ENCODE measurements at regions not wholly inside any gene's neighbourhood (a gene's known extent, or its start where the extent isn't known, plus 50 kb on each side); places are given as distances from the start of the nearest gene placed in this dataset.

GRCh38 chr13:39952249-39953233 is 297.1 kb downstream of the COG6 start:
- TF ChIP-seq EZH2 (IDR thresholded peaks at IDR 0.05; ENCODE audit: low read length): no peak
- TF ChIP-seq, protein P1, sequence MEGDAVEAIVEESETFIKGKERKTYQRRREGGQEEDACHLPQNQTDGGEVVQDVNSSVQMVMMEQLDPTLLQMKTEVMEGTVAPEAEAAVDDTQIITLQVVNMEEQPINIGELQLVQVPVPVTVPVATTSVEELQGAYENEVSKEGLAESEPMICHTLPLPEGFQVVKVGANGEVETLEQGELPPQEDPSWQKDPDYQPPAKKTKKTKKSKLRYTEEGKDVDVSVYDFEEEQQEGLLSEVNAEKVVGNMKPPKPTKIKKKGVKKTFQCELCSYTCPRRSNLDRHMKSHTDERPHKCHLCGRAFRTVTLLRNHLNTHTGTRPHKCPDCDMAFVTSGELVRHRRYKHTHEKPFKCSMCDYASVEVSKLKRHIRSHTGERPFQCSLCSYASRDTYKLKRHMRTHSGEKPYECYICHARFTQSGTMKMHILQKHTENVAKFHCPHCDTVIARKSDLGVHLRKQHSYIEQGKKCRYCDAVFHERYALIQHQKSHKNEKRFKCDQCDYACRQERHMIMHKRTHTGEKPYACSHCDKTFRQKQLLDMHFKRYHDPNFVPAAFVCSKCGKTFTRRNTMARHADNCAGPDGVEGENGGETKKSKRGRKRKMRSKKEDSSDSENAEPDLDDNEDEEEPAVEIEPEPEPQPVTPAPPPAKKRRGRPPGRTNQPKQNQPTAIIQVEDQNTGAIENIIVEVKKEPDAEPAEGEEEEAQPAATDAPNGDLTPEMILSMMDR (optimal IDR thresholded peaks at IDR 0.05 in 1 of 3, IDR thresholded peaks at IDR 0.05 in 1 of 3, conservative IDR thresholded peaks at IDR 0.05 in 1 of 3; ENCODE audit: extremely low read depth in 1 of 3, insufficient read depth in 2 of 3, low read length in 3 of 3): no peak
- no peaks in the 10 kb centered on the region for H3K79me2 ChIP-seq (ENCODE audit: control insufficient read depth, insufficient read depth, low read length)
- dilution Hi-C loops (cut with MboI; ENCODE audit: extremely low pct_ligation_motif_present, low sequenced_read_pairs): no loop called here
- no peak overlapping the region for H3K9ac ChIP-seq (ENCODE audit: control insufficient read depth, extremely low read depth, insufficient read depth, low read length)
- H3K9me3 ChIP-seq (ENCODE audit: control insufficient read depth, low read depth, low read length): no peaks in the 10 kb centered on the region
- no peak overlapping the region for H3K27ac ChIP-seq (ENCODE audit: control insufficient read depth, insufficient read depth, low read length)
- no peak for DNase-seq (ENCODE audit: low read depth, low spot score)
- no peak for FAIRE-seq
- H3K9me1 ChIP-seq (ENCODE audit: control insufficient read depth, extremely low read depth, insufficient read depth, low read length): no peaks in the 10 kb centered on the region
- H2AFZ ChIP-seq (ENCODE audit: control insufficient read depth, low read length): no peak overlapping the region
- H3K4me2 ChIP-seq (ENCODE audit: control insufficient read depth, extremely low read depth, insufficient read depth, low read depth, low read length): no peak overlapping the region
- H3K4me1 ChIP-seq (ENCODE audit: control insufficient read depth, extremely low read depth, insufficient read depth, low read length): no peaks in the 10 kb centered on the region
- H4K20me1 ChIP-seq (ENCODE audit: control insufficient read depth, extremely low read depth, insufficient read depth, low read length): no peaks in the 10 kb centered on the region
- no peak overlapping the region for H3K4me3 ChIP-seq (ENCODE audit: control insufficient read depth in 2 of 3, extremely low read depth in 1 of 3, insufficient read depth in 2 of 3, low read depth in 1 of 3, low read length in 3 of 3)
- H3K27me3 ChIP-seq (ENCODE audit: control insufficient read depth, extremely low read depth, insufficient read depth, low read length): no peaks in the 10 kb centered on the region
- H3K36me3 ChIP-seq (ENCODE audit: control insufficient read depth in 2 of 2, extremely low read depth in 1 of 2, insufficient read depth in 2 of 2, low read length in 2 of 2): no peaks in the 10 kb centered on the region

DNA sequence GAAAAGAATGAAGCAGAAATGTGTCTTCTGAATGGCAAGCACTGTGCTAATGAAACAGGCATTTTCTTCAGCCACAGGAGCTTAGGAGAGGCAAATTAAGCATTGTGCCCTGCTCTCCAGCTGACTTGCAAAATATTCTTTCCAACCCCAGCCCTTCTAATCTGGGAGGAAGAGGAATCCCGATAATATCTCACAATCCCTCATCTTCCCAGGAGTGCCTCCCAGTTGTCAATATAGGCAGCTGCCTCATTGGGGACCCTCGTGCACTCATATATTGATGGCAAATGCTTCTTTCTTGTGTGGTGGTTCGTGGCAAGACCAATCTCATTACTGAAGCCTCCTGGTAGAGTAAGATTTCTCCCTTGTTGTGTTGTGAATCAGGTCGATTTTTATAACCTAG is 299.0 kb downstream of the COG6 start:
- no peak for FAIRE-seq
- no peaks in the 10 kb centered on the region for H3K36me3 ChIP-seq (ENCODE audit: control insufficient read depth in 2 of 2, extremely low read depth in 1 of 2, insufficient read depth in 2 of 2, low read length in 2 of 2)
- H4K20me1 ChIP-seq (ENCODE audit: control insufficient read depth, extremely low read depth, insufficient read depth, low read length): no peaks in the 10 kb centered on the region
- no peaks in the 10 kb centered on the region for H3K4me1 ChIP-seq (ENCODE audit: control insufficient read depth, extremely low read depth, insufficient read depth, low read length)
- no peak overlapping the region for H3K9ac ChIP-seq (ENCODE audit: control insufficient read depth, extremely low read depth, insufficient read depth, low read length)
- no peak overlapping the region for H3K27ac ChIP-seq (ENCODE audit: control insufficient read depth, insufficient read depth, low read length)
- no peak for DNase-seq (ENCODE audit: low read depth, low spot score)
- no peaks in the 10 kb centered on the region for H3K9me1 ChIP-seq (ENCODE audit: control insufficient read depth, extremely low read depth, insufficient read depth, low read length)
- no peak overlapping the region for H2AFZ ChIP-seq (ENCODE audit: control insufficient read depth, low read length)
- H3K9me3 ChIP-seq (ENCODE audit: control insufficient read depth, low read depth, low read length): no peaks in the 10 kb centered on the region
- H3K79me2 ChIP-seq (ENCODE audit: control insufficient read depth, insufficient read depth, low read length): no peaks in the 10 kb centered on the region
- H3K4me3 ChIP-seq (ENCODE audit: control insufficient read depth in 2 of 3, extremely low read depth in 1 of 3, insufficient read depth in 2 of 3, low read depth in 1 of 3, low read length in 3 of 3): no peak overlapping the region
- TF ChIP-seq, protein P1 (optimal IDR thresholded peaks at IDR 0.05 in 1 of 3, IDR thresholded peaks at IDR 0.05 in 1 of 3, conservative IDR thresholded peaks at IDR 0.05 in 1 of 3; ENCODE audit: extremely low read depth in 1 of 3, insufficient read depth in 2 of 3, low read length in 3 of 3): no peak
- no peak for TF ChIP-seq EZH2 (IDR thresholded peaks at IDR 0.05; ENCODE audit: low read length)
- dilution Hi-C loops (cut with MboI; ENCODE audit: extremely low pct_ligation_motif_present, low sequenced_read_pairs): no loop called here
- no peak overlapping the region for H3K4me2 ChIP-seq (ENCODE audit: control insufficient read depth, extremely low read depth, insufficient read depth, low read depth, low read length)
- H3K27me3 ChIP-seq (ENCODE audit: control insufficient read depth, extremely low read depth, insufficient read depth, low read length): no peaks in the 10 kb centered on the region

Measured in keratinocyte (primary cell).